Skeletal muscle tissue (tissue), 3 donors: ENCODE measurements at regions not wholly inside any gene's neighbourhood (a gene's known extent, or its start where the extent isn't known, plus 50 kb on each side); places are given as distances from the start of the nearest gene placed in this dataset.

Source experiments
- H3K27ac ChIP-seq: one replicate; pipeline ENCODE4 v1.7.0; 2013; ENCODE audit warnings: mild to moderate bottlenecking, low read depth, low read length, inconsistent platforms
- H3K27me3 ChIP-seq, 3 donors: one replicate each; pipeline ENCODE4 v1.7.0; 2013; ENCODE audit warnings: low read length in 3 of 3; ENCODE audit not compliant: control insufficient read depth in 3 of 3, insufficient read depth in 3 of 3
- H3K36me3 ChIP-seq, 3 donors: one replicate each; pipeline ENCODE4 v1.7.0; 2013; ENCODE audit warnings: low read length in 3 of 3; ENCODE audit not compliant: control insufficient read depth in 3 of 3, insufficient read depth in 3 of 3
- H3K4me1 ChIP-seq, 3 donors: one replicate each; pipeline ENCODE4 v1.7.0; 2013; ENCODE audit warnings: low read length in 3 of 3, mild to moderate bottlenecking in 3 of 3; ENCODE audit not compliant: control insufficient read depth in 3 of 3, insufficient read depth in 3 of 3
- H3K4me3 ChIP-seq, 3 donors: one replicate each; pipeline ENCODE4 v1.7.0; 2013; ENCODE audit warnings: low read length in 3 of 3
- H3K9ac ChIP-seq, 3 donors: one replicate each; pipeline ENCODE4 v1.7.0; 2013; ENCODE audit warnings: low read length in 3 of 3, mild to moderate bottlenecking in 3 of 3, moderate library complexity in 2 of 3, low read depth in 1 of 3
- H3K9me3 ChIP-seq, 3 donors: one replicate each; pipeline ENCODE4 v1.7.0; 2013; ENCODE audit warnings: low read length in 3 of 3; ENCODE audit not compliant: control insufficient read depth in 3 of 3
- donor health status: Osteomylitis.

GRCh38 chr12:25424211-25424731 lies 128.8 kb downstream of the LMNTD1 start:
- no peaks in the 10 kb centered on the region for H3K4me1 ChIP-seq
- H3K27me3 ChIP-seq = no peaks in the 10 kb centered on the region
- H3K9ac ChIP-seq = no peak overlapping the region
- no peaks in the 10 kb centered on the region for H3K36me3 ChIP-seq
- H3K4me3 ChIP-seq = no peak overlapping the region
- H3K27ac ChIP-seq = no peak overlapping the region
- no peaks in the 10 kb centered on the region for H3K9me3 ChIP-seq

DNA sequence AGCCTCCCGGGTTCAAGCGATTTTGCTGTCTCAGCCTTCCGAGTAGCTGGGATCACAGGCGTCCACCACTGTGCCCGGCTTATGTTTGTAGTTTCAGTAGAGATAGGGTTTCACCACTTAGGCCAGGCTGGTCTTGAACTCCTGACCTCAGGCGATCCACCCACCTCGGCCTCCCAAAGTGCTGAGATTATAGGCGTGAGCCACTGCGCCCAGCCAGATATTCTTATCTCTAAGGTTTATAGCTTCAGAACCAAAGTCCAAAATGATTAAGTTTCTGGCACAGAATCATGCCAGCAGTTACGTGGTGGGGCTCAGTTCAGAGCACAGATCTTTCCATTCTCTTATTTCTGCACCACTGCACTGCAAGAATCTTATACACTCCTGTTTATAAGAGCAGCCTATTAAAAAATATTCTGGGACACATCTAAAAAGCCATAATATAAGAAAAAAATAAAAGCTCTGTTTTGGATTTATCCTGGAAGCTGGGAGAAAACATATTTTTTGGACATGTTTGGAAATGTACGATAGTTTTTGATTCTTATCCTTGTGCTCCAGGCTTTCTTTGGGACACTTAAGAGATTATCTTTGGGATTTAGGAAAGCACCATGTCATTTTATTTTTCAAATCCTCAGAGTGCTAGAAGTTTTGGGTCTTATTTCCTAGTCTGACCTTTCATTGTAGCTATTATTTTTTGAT lies 129.6 kb downstream of the LMNTD1 start:
- H3K9ac ChIP-seq = no peak overlapping the region
- H3K9me3 ChIP-seq = no peaks in the 10 kb centered on the region
- H3K36me3 ChIP-seq = no peaks in the 10 kb centered on the region
- no peaks in the 10 kb centered on the region for H3K4me1 ChIP-seq
- H3K4me3 ChIP-seq = no peak overlapping the region
- H3K27ac ChIP-seq = no peak overlapping the region
- no peaks in the 10 kb centered on the region for H3K27me3 ChIP-seq

DNA sequence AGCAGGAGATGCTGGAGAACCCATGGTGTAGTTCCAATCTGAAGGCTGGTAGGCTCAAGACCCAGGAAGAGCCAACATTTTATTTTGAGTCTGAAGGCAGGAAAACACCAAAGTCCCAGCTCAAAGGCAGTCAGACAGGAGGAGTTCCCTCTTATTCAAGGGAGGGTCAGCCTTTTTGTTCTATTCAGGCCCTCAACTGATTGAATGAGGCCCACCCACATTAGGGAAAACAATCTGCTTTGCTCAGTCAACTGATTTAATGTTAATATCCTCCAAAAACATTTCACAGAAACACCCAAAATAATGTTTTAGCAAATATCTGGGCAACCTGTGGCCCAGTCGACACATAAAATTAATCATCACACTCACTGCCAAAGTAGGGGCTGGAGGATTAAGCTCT lies 130.8 kb downstream of the LMNTD1 start:
- Histone ChIP-seq H3K27me3 (no peaks in the 10 kb centered on the region), H3K9ac (no peak overlapping the region), H3K4me3 (no peak overlapping the region), H3K9me3 (no peaks in the 10 kb centered on the region), H3K27ac (no peak overlapping the region), H3K4me1 (no peaks in the 10 kb centered on the region), H3K36me3 (no peaks in the 10 kb centered on the region)

GRCh38 chr12:25421651-25422167 lies 131.4 kb downstream of the LMNTD1 start:
- Histone ChIP-seq H3K4me3 (no peak overlapping the region), H3K36me3 (no peaks in the 10 kb centered on the region), H3K4me1 (no peaks in the 10 kb centered on the region), H3K27me3 (no peaks in the 10 kb centered on the region), H3K9ac (no peak overlapping the region), H3K27ac (no peak overlapping the region), H3K9me3 (no peaks in the 10 kb centered on the region)

- Histone ChIP-seq H3K36me3 (no peaks in the 10 kb centered on the region), H3K4me1 (no peaks in the 10 kb centered on the region), H3K4me3 (no peak overlapping the region), H3K27me3 (no peaks in the 10 kb centered on the region), H3K9ac (no peak overlapping the region), H3K27ac (no peak overlapping the region), H3K9me3 (no peaks in the 10 kb centered on the region)
Observed at GRCh38 chr12:25420116-25420515, 133.0 kb downstream of the LMNTD1 start.

DNA sequence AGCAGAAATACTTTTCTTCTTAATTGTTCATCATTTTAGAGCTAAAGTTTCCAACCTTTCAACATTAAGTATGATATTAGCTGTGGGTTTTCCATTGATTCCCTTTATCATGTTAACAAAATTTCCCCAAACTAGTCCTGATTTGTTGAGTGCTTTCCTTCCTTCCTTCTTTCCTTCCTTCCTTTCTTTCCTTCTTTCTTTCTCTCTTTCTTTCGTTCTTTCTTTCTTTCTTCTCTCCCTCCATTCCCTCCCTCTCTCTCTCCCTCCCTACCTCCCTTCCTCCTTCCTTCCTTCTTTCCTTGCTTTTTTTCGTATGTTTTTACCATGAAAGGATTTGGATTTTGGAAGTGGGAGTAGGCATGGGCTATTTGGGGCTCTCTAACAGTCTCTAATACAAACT lies 133.5 kb downstream of the LMNTD1 start:
- H3K36me3 ChIP-seq = no peaks in the 10 kb centered on the region
- no peak overlapping the region for H3K27ac ChIP-seq
- H3K4me1 ChIP-seq = no peaks in the 10 kb centered on the region
- H3K9ac ChIP-seq = no peak overlapping the region
- H3K4me3 ChIP-seq = no peak overlapping the region
- no peaks in the 10 kb centered on the region for H3K9me3 ChIP-seq
- H3K27me3 ChIP-seq = no peaks in the 10 kb centered on the region

DNA sequence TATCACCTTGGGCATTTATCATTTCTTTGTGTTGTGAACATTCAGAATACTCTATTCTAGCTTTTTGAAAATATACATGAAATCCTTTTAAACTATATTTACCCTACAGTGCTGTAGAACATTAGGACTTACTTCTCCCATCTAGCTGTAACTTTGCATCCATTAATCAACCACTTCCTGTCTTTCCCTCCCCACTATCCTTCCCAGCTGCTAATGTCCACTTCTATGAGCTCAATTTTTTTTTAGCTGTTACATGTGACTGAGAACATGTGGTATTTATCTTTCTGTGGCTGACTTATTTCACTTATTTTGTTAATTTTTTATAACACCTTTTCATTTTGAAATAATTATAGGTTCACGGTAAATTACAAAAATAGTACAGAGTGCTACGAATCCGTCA lies 136.0 kb downstream of the LMNTD1 start:
- Histone ChIP-seq H3K36me3 (no peaks in the 10 kb centered on the region), H3K4me3 (no peak overlapping the region), H3K9me3 (no peaks in the 10 kb centered on the region), H3K27ac (no peak overlapping the region), H3K27me3 (no peaks in the 10 kb centered on the region), H3K4me1 (no peaks in the 10 kb centered on the region), H3K9ac (no peak overlapping the region)

DNA sequence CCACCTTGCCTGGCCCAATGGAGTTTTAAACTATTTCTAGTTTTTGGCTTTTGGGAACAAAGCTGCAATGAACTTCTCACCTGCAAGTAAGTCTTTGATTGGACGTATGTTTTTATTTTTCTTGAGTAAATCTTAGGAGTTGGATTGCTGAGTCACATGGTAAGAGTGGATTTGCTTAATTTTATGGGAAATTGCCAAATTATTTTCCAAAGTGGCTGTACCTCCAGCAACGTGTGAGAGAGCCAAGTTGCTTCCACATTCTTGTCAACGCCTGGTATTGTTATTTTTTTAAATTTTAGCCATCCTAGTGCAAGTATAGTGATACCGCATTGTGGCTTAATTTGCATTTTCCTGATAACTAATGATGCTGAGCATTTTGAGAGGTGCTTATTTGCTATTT lies 136.6 kb downstream of the LMNTD1 start:
- Histone ChIP-seq H3K36me3 (no peaks in the 10 kb centered on the region), H3K4me3 (no peak overlapping the region)

DNA sequence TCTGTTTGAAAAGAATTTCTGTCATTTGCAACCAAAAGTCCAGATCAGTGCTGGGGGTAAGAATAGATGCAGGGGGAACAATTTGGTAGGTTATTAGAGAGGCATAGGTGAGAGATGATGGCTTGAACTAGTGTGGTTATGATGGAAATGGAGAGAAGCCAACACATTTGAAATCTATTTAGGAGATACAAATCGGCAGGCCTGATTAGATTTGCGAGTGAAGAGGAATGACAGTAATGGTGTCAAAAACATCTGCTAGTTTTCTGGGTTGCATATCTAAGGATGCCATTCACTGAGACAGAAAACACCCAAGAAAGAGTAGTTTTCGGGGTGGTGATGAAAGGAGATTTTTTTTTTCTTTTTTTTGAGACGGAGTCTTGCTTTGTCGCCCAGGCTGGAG lies 138.1 kb downstream of the LMNTD1 start:
- Histone ChIP-seq H3K27me3 (no peaks in the 10 kb centered on the region), H3K27ac (no peak overlapping the region), H3K4me3 (no peak overlapping the region), H3K36me3 (no peaks in the 10 kb centered on the region), H3K4me1 (no peaks in the 10 kb centered on the region), H3K9me3 (no peaks in the 10 kb centered on the region), H3K9ac (no peak overlapping the region)

More for the DNA sequence above, 136.6 kb downstream of the LMNTD1 start:
- no peaks in the 10 kb centered on the region for H3K9me3 ChIP-seq
- H3K27ac ChIP-seq = no peak overlapping the region
- H3K9ac ChIP-seq = no peak overlapping the region
- H3K4me1 ChIP-seq = no peaks in the 10 kb centered on the region
- H3K27me3 ChIP-seq = no peaks in the 10 kb centered on the region

DNA sequence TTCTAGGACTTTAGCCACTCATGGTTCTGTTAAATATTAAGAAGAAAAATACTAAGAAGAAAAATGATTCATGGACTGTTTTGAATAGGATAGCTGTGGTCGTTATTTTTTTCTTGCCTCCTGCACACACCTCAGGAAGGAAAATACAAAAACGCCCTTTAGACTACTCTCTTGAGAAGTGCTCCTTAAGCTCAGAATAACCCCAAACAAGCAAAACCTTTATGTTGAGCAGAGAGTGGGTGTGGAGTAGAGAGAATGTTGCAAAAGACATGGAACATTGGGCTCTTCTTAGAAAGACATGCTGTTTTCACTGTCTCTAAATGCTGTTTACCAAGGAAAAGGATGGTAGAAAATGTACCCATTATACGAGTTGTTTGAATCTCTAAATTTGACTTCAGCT lies 140.3 kb downstream of the LMNTD1 start:
- Histone ChIP-seq H3K36me3 (no peaks in the 10 kb centered on the region), H3K9ac (no peak overlapping the region), H3K9me3 (no peaks in the 10 kb centered on the region), H3K4me3 (no peak overlapping the region), H3K4me1 (no peaks in the 10 kb centered on the region), H3K27ac (no peak overlapping the region), H3K27me3 (no peaks in the 10 kb centered on the region)
